GM10266 (cell line): ENCODE measurements at regions not wholly inside any gene's neighbourhood (a gene's known extent, or its start where the extent isn't known, plus 50 kb on each side); places are given as distances from the start of the nearest gene placed in this dataset.

Source experiments
- DNase-seq: peaks from one replicate; pipeline ENCODE4 v3.0.0; 2012; ENCODE audit errors: extremely low spot score
- TF ChIP-seq, protein P1 (sequence below): IDR thresholded peaks from 2 replicates; pipeline ENCODE4 v1.5.1; 2012; ENCODE audit warnings: mild to moderate bottlenecking, low read depth; ENCODE audit not compliant: control insufficient read depth, insufficient read depth; ENCODE audit errors: missing control alignments

- no peak for DNase-seq
- TF ChIP-seq, protein P1, sequence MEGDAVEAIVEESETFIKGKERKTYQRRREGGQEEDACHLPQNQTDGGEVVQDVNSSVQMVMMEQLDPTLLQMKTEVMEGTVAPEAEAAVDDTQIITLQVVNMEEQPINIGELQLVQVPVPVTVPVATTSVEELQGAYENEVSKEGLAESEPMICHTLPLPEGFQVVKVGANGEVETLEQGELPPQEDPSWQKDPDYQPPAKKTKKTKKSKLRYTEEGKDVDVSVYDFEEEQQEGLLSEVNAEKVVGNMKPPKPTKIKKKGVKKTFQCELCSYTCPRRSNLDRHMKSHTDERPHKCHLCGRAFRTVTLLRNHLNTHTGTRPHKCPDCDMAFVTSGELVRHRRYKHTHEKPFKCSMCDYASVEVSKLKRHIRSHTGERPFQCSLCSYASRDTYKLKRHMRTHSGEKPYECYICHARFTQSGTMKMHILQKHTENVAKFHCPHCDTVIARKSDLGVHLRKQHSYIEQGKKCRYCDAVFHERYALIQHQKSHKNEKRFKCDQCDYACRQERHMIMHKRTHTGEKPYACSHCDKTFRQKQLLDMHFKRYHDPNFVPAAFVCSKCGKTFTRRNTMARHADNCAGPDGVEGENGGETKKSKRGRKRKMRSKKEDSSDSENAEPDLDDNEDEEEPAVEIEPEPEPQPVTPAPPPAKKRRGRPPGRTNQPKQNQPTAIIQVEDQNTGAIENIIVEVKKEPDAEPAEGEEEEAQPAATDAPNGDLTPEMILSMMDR = no peak
Observed at GRCh38 chr10:124180947-124181549, 87.7 kb upstream of the CHST15 start.

DNA sequence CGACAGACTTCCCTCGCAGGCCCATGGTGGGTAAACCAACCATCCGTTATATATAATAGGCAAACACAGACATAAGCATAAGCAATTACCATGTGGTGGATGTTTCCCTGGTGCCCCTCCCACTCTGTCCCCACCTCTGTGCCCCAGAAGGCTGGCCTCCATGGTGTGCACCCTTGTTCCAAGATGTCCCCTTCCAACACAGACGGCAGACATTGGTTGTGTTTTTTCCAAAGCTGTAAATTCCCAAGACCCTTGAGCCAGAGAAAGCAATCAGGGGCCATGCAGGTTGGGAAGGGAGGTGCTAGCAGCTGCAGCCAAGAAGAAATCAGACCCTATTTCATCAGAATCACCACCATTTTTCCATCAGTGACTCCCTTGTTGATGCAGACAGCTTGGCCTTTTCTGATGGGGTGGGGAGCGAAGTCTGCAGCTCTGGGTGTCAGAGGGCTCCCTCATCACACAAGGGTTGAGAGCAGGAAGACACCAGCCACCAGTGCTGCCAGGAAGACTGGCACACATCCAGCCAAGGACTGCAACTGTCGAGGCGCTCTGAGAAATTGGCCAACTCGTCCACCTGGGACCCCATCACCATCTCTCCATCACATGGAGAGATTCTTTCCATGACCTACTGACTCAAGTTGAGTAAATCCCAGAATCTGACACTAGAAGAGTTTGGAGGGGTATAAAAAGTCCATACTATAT is 86.8 kb upstream of the CHST15 start:
- no peak for DNase-seq
- TF ChIP-seq, protein P1 = no peak

DNA sequence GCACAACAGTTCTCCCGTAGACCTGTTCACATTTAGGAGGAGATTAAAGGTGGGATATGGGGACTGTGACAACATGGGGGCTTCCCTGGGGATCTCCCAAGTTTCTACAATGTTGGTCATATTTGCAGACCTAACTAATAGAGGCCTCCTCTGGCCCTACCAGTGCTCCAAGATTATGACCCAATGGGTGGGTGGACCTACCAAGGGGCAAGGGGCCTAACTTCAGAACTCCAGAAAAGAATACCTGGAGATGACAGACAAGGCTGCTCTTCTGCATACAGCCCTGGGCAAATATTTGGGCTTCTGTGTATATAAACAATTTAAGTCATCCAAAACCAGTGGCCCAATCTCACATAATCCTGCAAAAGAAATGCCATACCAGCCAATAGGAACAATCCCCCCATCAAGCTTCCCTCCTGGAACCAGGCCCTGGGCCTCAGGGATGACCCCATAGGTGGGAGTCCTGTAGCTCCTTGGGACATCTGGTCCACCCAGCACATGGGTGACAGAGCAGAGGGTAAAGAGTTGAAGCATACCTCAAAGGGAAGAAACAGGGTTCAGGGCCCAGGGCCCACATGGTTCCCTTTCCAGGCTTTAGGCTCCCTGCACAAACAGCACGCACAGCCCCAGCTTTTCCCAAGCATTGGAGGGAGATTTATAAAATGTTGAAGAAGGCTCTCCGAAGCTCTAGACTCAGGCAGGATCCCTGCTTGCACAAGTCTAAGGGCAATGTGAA is 86.1 kb upstream of the CHST15 start:
- TF ChIP-seq, protein P1 = no peak
- DNase-seq = no peak

DNA sequence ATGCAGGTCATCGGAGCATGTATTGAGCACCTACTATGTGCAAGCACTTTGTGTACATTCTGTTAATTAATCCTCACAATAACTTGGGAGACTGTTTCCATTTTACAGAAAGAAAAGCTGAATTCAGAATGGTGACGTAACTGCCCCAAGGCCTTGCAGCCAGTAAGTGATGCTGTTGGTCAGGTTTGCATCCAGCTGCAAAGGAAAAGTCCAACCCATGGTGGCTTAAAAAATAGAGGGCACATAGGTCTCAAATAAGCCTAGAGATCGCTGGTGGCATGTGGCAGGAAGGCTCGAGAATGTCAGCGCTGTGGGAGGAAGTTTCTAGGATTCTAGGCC is 83.8 kb upstream of the CHST15 start:
- TF ChIP-seq, protein P1 = no peak
- no peak for DNase-seq

- TF ChIP-seq, protein P1 = no peak
- DNase-seq = no peak
Observed at GRCh38 chr10:124176349-124177179, 83.2 kb upstream of the CHST15 start.

DNA sequence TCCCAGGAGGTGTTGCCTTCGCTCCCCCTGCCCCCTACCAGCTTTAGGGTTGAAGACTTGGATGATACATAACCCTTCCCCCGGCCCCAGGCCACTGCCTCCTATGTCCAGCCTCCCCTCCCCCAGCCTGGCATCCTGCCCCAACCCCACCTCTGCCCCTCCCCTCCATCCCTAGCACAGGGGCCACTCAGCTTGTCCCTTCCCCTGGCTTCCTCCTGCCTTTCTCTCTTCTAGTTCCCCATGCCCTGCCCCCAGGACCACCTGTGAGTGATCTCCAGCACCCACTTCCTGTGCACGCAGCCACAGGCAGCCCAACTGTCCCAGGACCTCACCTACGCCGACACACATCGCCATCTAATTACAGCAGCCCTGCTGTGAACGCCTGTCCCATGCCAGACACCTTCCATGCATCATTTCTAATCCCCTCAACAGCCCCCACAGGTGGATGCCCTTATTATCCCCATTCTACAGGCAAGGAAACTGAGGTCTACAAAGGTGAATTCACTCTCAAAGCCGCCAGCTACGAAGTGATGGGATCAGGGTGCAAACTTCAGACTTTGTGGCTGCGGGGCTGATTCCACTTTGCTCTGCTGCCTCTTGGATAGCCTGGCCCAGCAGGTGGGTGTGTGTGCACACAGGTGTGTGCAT is 82.4 kb upstream of the CHST15 start:
- TF ChIP-seq, protein P1 = no peak

More for the DNA sequence above, 82.4 kb upstream of the CHST15 start:
- DNase-seq = no peak
